Panc1 (cell line): ENCODE measurements at regions not wholly inside any gene's neighbourhood (a gene's known extent, or its start where the extent isn't known, plus 50 kb on each side); places are given as distances from the start of the nearest gene placed in this dataset.

Source experiments
- ATAC-seq: fragments of 200-7000 bp; cut with Tn5 transposase; 2 replicates; pipeline ENCODE4 v1.9.1; 2020; ENCODE audit warnings: mild to moderate bottlenecking, moderate library complexity
- BruUV-seq: library from RNA; stranded (reverse); fragments of 400-500 nt; replicated peaks from 2 replicates; lab custom pipeline; 2021; lab: Mats Ljungman, UMichigan
- CTCF ChIA-PET: fragments of 300-600 bp; sonication (Branson Sonifier 250); formaldehyde crosslinking; loops from one replicate; lab custom pipeline; 2022; ENCODE audit warnings: antibody characterized with exemption; lab: Charles Lee
- POLR2A ChIA-PET: fragments of 300-600 bp; sonication (Branson Sonifier 250); formaldehyde crosslinking; loops from one replicate; lab custom pipeline; 2022; ENCODE audit warnings: antibody characterized with exemption; lab: Charles Lee
- DNase-seq: peaks from one replicate; pipeline ENCODE4 v3.0.0-alpha.2; 2010; ENCODE audit warnings: low read depth, low spot score
- H3K27ac ChIP-seq: 2 replicates; pipeline ENCODE4 v1.5.1; 2011; ENCODE audit warnings: mild to moderate bottlenecking, low read length, inconsistent platforms
- H3K27me3 ChIP-seq: fragments of 200-500 bp; sonication (Bioruptor generic); 2 replicates; pipeline ENCODE4 v1.6.0; 2014; ENCODE audit warnings: low read length, inconsistent platforms; ENCODE audit not compliant: control insufficient read depth, insufficient read depth
- H3K36me3 ChIP-seq: fragments of 200-500 bp; sonication (Bioruptor generic); 2 replicates; pipeline ENCODE4 v1.5.1; 2014; ENCODE audit warnings: inconsistent platforms, mild to moderate bottlenecking, low read length, moderate library complexity; ENCODE audit not compliant: control insufficient read depth, insufficient read depth
- H3K4me1 ChIP-seq: 2 replicates; pipeline ENCODE4 v1.5.1; 2011; ENCODE audit warnings: inconsistent platforms, mild to moderate bottlenecking, low read length, moderate library complexity; ENCODE audit not compliant: control insufficient read depth, insufficient read depth
- H3K4me3 ChIP-seq, 2 experiments: 2 replicates each; pipeline ENCODE4 v1.5.1; 2011 to 2012; ENCODE audit warnings: low read depth in 2 of 2, low read length in 2 of 2, mild to moderate bottlenecking in 2 of 2, inconsistent platforms in 1 of 2, moderate library complexity in 1 of 2
- H3K9me3 ChIP-seq: fragments of 200-500 bp; sonication (Bioruptor generic); 2 replicates; pipeline ENCODE4 v1.5.1; 2014; ENCODE audit warnings: low read depth, mild to moderate bottlenecking, inconsistent platforms, low read length, moderate library complexity; ENCODE audit not compliant: control insufficient read depth, insufficient read depth
- POLR2AphosphoS5 ChIP-seq: IDR thresholded peaks from 2 replicates; pipeline ENCODE4 v1.6.1; 2012; ENCODE audit warnings: mild to moderate bottlenecking, low read depth, low read length, moderate library complexity
- SIN3A ChIP-seq: IDR thresholded peaks from 2 replicates; pipeline ENCODE4 v1.6.1; 2012; ENCODE audit warnings: low read depth, mild to moderate bottlenecking, low read length, moderate library complexity, borderline replicate concordance; ENCODE audit not compliant: insufficient read depth
- TCF7L2 ChIP-seq: IDR thresholded peaks from 2 replicates; pipeline ENCODE4 v1.6.1; 2011; ENCODE audit warnings: mild to moderate bottlenecking, low read depth, low read length, inconsistent platforms
- in situ Hi-C: cut with HindIII; loops from 2 replicates; pipeline ENCODE4 v1.10.0; 2016; ENCODE audit warnings: low sequenced_read_pairs, low pct_unique_long_range_greater_than_20kb
- intact Hi-C: fragments of 100-400 bp; cut with micrococcal nuclease; formaldehyde crosslinking; loops from one replicate; pipeline ENCODE4 v1.10.0; 2022; ENCODE audit not compliant: unreplicated experiment
- TF ChIP-seq, protein P1 (sequence below): fragments of 450-650 bp; IDR thresholded peaks from 2 replicates; pipeline ENCODE4 v1.5.1; 2017; ENCODE audit warnings: mild to moderate bottlenecking
- TF ChIP-seq, protein P2 (sequence below), 2 experiments: IDR thresholded peaks; 2 replicates each; pipeline ENCODE4 v1.6.1; 2011 to 2012; ENCODE audit warnings: low read depth in 2 of 2, control low read depth in 1 of 2, low read length in 1 of 2, mild to moderate bottlenecking in 1 of 2, moderate library complexity in 1 of 2; ENCODE audit not compliant: insufficient read depth in 1 of 2

DNA sequence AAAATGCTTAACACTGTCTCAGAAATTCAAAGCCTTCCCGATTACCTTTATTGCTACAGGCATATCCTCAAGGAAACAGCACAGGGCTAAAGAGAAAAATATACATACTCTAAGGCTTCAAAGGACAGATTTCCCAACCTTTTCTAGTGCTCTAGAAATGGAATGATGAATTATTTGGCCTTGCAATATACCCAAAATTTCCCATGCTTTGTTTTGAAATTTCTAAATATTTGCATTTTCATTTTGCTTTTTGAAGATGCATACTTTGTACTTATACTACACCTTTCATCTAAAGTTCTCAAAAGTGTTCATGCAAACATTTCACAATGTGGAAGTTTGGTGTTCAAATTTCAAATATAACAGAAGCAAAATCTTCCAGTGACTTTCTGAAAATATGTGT, 312.7 kb upstream of the PDE4D start:
- no peaks in the 10 kb centered on the region for H3K36me3 ChIP-seq
- no peaks in the 10 kb centered on the region; the same call in 1 of the 2 replicates for H3K27me3 ChIP-seq
- no TSS peak for BruUV-seq
- H3K27ac ChIP-seq: no peak overlapping the region
- TF ChIP-seq TCF7L2: no peak
- no peak for TF ChIP-seq POLR2AphosphoS5
- TF ChIP-seq, protein P1, sequence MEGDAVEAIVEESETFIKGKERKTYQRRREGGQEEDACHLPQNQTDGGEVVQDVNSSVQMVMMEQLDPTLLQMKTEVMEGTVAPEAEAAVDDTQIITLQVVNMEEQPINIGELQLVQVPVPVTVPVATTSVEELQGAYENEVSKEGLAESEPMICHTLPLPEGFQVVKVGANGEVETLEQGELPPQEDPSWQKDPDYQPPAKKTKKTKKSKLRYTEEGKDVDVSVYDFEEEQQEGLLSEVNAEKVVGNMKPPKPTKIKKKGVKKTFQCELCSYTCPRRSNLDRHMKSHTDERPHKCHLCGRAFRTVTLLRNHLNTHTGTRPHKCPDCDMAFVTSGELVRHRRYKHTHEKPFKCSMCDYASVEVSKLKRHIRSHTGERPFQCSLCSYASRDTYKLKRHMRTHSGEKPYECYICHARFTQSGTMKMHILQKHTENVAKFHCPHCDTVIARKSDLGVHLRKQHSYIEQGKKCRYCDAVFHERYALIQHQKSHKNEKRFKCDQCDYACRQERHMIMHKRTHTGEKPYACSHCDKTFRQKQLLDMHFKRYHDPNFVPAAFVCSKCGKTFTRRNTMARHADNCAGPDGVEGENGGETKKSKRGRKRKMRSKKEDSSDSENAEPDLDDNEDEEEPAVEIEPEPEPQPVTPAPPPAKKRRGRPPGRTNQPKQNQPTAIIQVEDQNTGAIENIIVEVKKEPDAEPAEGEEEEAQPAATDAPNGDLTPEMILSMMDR: no peak
- no peak for TF ChIP-seq SIN3A
- in situ Hi-C loops: no loop called here
- ChIA-PET CTCF (no interaction called here), POLR2A (no interaction called here)
- ATAC-seq (no peak), DNase-seq (no peak)
- intact Hi-C loops: no loop called here
- no peaks in the 10 kb centered on the region for H3K4me1 ChIP-seq
- H3K9me3 ChIP-seq: no peaks in the 10 kb centered on the region; the same call in 1 of the 2 replicates
- H3K4me3 ChIP-seq: no peak overlapping the region

DNA sequence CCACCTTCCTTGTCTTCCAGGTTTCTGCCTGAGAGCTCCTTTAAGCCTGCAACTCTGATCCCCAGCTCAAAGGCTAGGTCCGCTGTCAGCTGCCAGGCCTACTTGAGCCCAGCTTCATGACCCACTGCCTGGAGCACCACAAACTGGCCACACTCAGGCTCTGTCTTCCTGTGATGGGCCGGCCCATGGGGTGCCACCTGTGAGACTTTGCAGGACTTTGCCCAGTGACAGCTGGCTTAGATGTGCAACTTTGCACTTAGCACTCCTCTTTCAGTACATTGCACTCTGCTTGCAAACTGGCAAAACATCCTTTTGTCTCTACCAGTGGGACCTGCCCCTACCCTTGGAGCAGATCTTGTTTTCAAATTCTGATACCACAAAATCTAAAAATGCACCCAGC, 311.5 kb upstream of the PDE4D start:
- Histone ChIP-seq H3K9me3 (no peaks in the 10 kb centered on the region; the same call in 1 of the 2 replicates), H3K4me3 (no peak overlapping the region), H3K36me3 (no peaks in the 10 kb centered on the region), H3K4me1 (no peaks in the 10 kb centered on the region), H3K27ac (no peak overlapping the region), H3K27me3 (no peaks in the 10 kb centered on the region; the same call in 1 of the 2 replicates)
- intact Hi-C loops: no loop called here
- ATAC-seq: no peak
- no peak for TF ChIP-seq TCF7L2
- no peak for DNase-seq
- POLR2A ChIA-PET: no interaction called here
- in situ Hi-C loops: no loop called here
- BruUV-seq: no TSS peak
- CTCF ChIA-PET: no interaction called here

DNA sequence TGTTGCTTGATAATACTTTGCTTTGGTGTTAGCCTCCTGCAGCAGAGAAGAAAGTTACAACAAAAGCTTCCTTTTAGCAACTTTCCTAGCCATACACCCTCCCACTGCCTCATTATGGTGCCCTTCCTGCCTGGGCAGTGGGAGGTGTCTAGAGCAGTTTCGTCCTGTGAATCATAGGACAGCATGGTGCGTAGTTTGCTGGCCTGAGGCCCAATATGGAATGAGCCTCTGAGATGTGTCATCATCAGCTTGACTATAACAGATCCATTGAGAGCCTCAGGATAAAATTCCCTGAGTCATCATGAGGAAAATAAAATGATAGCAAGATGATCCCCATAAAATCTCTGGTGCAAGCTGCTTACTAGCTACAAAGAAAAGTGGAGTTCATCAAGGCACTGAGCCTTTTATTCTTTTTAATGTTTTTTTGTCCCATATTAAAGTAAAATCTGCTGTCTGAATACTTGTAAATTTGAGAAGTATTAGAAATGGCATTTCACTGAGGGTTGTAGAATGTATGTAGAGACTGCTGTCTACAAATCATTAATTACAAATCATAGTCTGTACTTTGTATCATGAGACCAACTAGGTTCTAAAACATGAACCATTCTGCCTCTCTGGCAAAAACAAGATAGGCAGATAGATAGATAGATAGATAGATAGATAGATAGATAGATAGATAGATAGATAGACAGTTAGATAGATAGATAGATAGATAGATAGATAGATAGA, 303.0 kb upstream of the PDE4D start:
- H3K27ac ChIP-seq: no peak overlapping the region
- intact Hi-C loops (no loop called here), in situ Hi-C loops (no loop called here)
- DNase-seq (no peak), ATAC-seq (no peak)
- BruUV-seq: no TSS peak
- POLR2A ChIA-PET: no interaction called here
- no peaks in the 10 kb centered on the region for H3K27me3 ChIP-seq
- CTCF ChIA-PET: no interaction called here
- H3K4me1 ChIP-seq: no peaks in the 10 kb centered on the region
- no peaks in the 10 kb centered on the region for H3K36me3 ChIP-seq
- no peak overlapping the region for H3K4me3 ChIP-seq
- H3K9me3 ChIP-seq: no peaks in the 10 kb centered on the region; the same call in 1 of the 2 replicates
- TF ChIP-seq TCF7L2 (no peak), SIN3A (no peak), POLR2AphosphoS5 (no peak)
- TF ChIP-seq, protein P2, sequence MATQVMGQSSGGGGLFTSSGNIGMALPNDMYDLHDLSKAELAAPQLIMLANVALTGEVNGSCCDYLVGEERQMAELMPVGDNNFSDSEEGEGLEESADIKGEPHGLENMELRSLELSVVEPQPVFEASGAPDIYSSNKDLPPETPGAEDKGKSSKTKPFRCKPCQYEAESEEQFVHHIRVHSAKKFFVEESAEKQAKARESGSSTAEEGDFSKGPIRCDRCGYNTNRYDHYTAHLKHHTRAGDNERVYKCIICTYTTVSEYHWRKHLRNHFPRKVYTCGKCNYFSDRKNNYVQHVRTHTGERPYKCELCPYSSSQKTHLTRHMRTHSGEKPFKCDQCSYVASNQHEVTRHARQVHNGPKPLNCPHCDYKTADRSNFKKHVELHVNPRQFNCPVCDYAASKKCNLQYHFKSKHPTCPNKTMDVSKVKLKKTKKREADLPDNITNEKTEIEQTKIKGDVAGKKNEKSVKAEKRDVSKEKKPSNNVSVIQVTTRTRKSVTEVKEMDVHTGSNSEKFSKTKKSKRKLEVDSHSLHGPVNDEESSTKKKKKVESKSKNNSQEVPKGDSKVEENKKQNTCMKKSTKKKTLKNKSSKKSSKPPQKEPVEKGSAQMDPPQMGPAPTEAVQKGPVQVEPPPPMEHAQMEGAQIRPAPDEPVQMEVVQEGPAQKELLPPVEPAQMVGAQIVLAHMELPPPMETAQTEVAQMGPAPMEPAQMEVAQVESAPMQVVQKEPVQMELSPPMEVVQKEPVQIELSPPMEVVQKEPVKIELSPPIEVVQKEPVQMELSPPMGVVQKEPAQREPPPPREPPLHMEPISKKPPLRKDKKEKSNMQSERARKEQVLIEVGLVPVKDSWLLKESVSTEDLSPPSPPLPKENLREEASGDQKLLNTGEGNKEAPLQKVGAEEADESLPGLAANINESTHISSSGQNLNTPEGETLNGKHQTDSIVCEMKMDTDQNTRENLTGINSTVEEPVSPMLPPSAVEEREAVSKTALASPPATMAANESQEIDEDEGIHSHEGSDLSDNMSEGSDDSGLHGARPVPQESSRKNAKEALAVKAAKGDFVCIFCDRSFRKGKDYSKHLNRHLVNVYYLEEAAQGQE (IDR thresholded peaks at IDR 0.05; ENCODE audit: insufficient read depth in 1 of 2, low read depth in 2 of 2, low read length in 1 of 2): no peak
- TF ChIP-seq, protein P1: no peak
